ENCODE measurements at regions not wholly inside any gene's neighbourhood (a gene's known extent, or its start where the extent isn't known, plus 50 kb on each side); places are given as distances from the start of the nearest gene placed in this dataset.

- TF ChIP-seq POLR2A (IDR thresholded peaks at IDR 0.05) (no peak), CTCF (IDR thresholded peaks at IDR 0.05) (no peak)
These were observed 526.0 kb downstream of the EPM2A start for GRCh38 chr6:145209272-145209671.

Measured in vagina (tissue), 2 donors.